ENCODE measurements at regions not wholly inside any gene's neighbourhood (a gene's known extent, or its start where the extent isn't known, plus 50 kb on each side); places are given as distances from the start of the nearest gene placed in this dataset.
A peak's percentile ranks its signal among the peaks of the same experiment; 100 is the strongest.

GRCh38 chr16:51630076-51630475 lies 479.0 kb upstream of the SALL1 start (continued):
- 0 out of 4 replicates have a peak, but pooled peaks of 1 of the 2 experiments have one; percentile 1 for TF ChIP-seq CTCF (conservative IDR thresholded peaks at IDR 0.05; ENCODE audit: low read depth in 2 of 2)

GRCh38 chr16:51629576-51629975 lies 478.5 kb upstream of the SALL1 start:
- 0 out of 2 replicates have a peak, but pooled peaks cover 4% of the 10 kb centered on the region for H3K36me3 ChIP-seq (ENCODE audit: insufficient read depth)
- no peaks in the 10 kb centered on the region for H3F3A ChIP-seq (replicated peaks; ENCODE audit: low read depth)
- H3K27ac Mint-ChIP-seq = no peak overlapping the region
- H3K4me3 ChIP-seq = no peak overlapping the region
- H3K27me3 Mint-ChIP-seq (ENCODE audit: insufficient read depth, low read depth, poor library complexity) = peaks cover 31% of the 10 kb centered on the region
- H3K4me2 ChIP-seq = peak overlapping the region; percentile 55; the same call in 1 of the 2 replicates
- H3K27ac ChIP-seq (ENCODE audit: low read depth) = no peak overlapping the region
- peaks cover 26% of the 10 kb centered on the region for H3K4me1 ChIP-seq (ENCODE audit: insufficient read depth)
- no peaks in the 10 kb centered on the region for H3K79me2 ChIP-seq (replicated peaks; ENCODE audit: insufficient read depth)
- H3K9me3 Mint-ChIP-seq = peaks cover 2% of the 10 kb centered on the region; the same call in 1 of the 3 replicates
- H3K4me3 Mint-ChIP-seq = no peak overlapping the region
- TF ChIP-seq STAT1 (IDR thresholded peaks at IDR 0.05; ENCODE audit: unreplicated experiment) = no peak
- 0 out of 2 replicates have a peak, but pooled peaks cover 8% of the 10 kb centered on the region for H3K9me2 ChIP-seq (ENCODE audit: insufficient read depth)
- H3K4me1 Mint-ChIP-seq = peaks cover 19% of the 10 kb centered on the region
- ATAC-seq (no peak), DNase-seq (ENCODE audit: low spot score) (no peak)
- no peaks in the 10 kb centered on the region for H4K20me1 ChIP-seq (replicated peaks; ENCODE audit: insufficient read depth)
- H3K27me3 ChIP-seq (ENCODE audit: insufficient read depth) = peaks cover 71% of the 10 kb centered on the region
- H3K36me3 Mint-ChIP-seq (ENCODE audit: low read depth) = no peaks in the 10 kb centered on the region
- no peak overlapping the region for H2AFZ ChIP-seq

- peaks cover 19% of the 10 kb centered on the region for H3K4me1 Mint-ChIP-seq
- ATAC-seq = no peak
- Histone ChIP-seq H3K36me3 (ENCODE audit: insufficient read depth) (0 out of 2 replicates have a peak, but pooled peaks cover 4% of the 10 kb centered on the region), H4K20me1 (replicated peaks; ENCODE audit: insufficient read depth) (no peaks in the 10 kb centered on the region), H3K27ac (ENCODE audit: low read depth) (no peak overlapping the region), H3K27me3 (ENCODE audit: insufficient read depth) (peaks cover 32% of the 10 kb centered on the region), H3K79me2 (replicated peaks; ENCODE audit: insufficient read depth) (no peaks in the 10 kb centered on the region), H3K9me2 (ENCODE audit: insufficient read depth) (peaks cover 14% of the 10 kb centered on the region; the same call in 1 of the 2 replicates), H3K4me1 (ENCODE audit: insufficient read depth) (peaks cover 13% of the 10 kb centered on the region), H3F3A (replicated peaks; ENCODE audit: low read depth) (no peaks in the 10 kb centered on the region), H3K4me3 (no peak overlapping the region), H2AFZ (peak overlapping the region; percentile 14; the same call in 1 of the 2 replicates), H3K4me2 (peak overlapping the region; percentile 45; the same call in 1 of the 2 replicates)
- H3K36me3 Mint-ChIP-seq (ENCODE audit: low read depth) = no peaks in the 10 kb centered on the region; the same call in 1 of the 3 replicates
- H3K27me3 Mint-ChIP-seq (ENCODE audit: insufficient read depth, low read depth, poor library complexity) = peaks cover 13% of the 10 kb centered on the region
- no peak for DNase-seq (ENCODE audit: low spot score)
- peaks cover 2% of the 10 kb centered on the region; the same call in 1 of the 3 replicates for H3K9me3 Mint-ChIP-seq
- no peak overlapping the region for H3K4me3 Mint-ChIP-seq
- H3K27ac Mint-ChIP-seq = no peak overlapping the region
- TF ChIP-seq EZH2 (IDR thresholded peaks at IDR 0.05; ENCODE audit: low read depth, unreplicated experiment) (no peak), ZNF331 (CRISPR knock-in tag; IDR thresholded peaks at IDR 0.05; ENCODE audit: low read depth) (no peak), NANOG (IDR thresholded peaks at IDR 0.05; ENCODE audit: borderline replicate concordance) (no peak), REST (IDR thresholded peaks at IDR 0.05; ENCODE audit: unreplicated experiment) (no peak), JUNB (IDR thresholded peaks at IDR 0.05; ENCODE audit: unreplicated experiment) (no peak), STAT1 (IDR thresholded peaks at IDR 0.05; ENCODE audit: unreplicated experiment) (no peak), CREB1 (CRISPR knock-in tag; IDR thresholded peaks at IDR 0.05; ENCODE audit: low read depth) (no peak), EZH2phosphoT487 (IDR thresholded peaks at IDR 0.05; ENCODE audit: unreplicated experiment) (no peak), CTCF (conservative IDR thresholded peaks at IDR 0.05; ENCODE audit: low read depth in 2 of 2) (no peak), ZNF114 (CRISPR knock-in tag; IDR thresholded peaks at IDR 0.05) (no peak)
Measured at GRCh38 chr16:51624080-51624775, 473.2 kb upstream of the SALL1 start.
